ENCODE measurements at regions not wholly inside any gene's neighbourhood (a gene's known extent, or its start where the extent isn't known, plus 50 kb on each side); places are given as distances from the start of the nearest gene placed in this dataset.

DNA sequence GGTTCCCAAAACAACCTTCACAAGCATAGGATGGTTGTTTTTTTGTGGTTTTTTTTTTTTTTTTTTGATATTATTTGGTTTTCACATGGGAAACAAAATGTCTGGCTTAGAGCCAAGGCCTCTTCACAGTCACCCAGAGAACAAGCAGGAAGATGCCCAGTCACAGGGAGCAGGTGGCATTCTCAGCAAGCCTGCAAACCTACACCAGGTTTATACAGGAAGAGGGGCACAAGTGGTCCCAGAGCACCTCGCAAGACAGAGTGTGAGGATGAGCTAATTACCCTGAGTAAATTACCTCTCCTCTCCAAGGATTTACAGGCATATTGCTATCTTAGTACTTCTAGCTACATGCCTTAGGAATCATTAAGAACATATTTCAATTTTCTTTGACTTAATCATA, 1375.6 kb downstream of the EFNB2 start:
- no peak overlapping the region for H4K91ac ChIP-seq (ENCODE audit: insufficient read depth, low read depth, low read length)
- H3K14ac ChIP-seq (replicated peaks; ENCODE audit: low read depth, low read length), result no peak overlapping the region
- dilution Hi-C loops (cut with HindIII; ENCODE audit: low sequenced_read_pairs, unreplicated experiment) (no loop called here), intact Hi-C loops (cut with micrococcal nuclease) (no loop called here), in situ Hi-C loops (cut with MboI; ENCODE audit: low sequenced_read_pairs) (no loop called here)
- H3K56ac ChIP-seq (ENCODE audit: extremely low read depth, insufficient read depth, low read length), result no peak overlapping the region
- no peak overlapping the region for H2AK5ac ChIP-seq (ENCODE audit: low read depth, low read length)
- no peak overlapping the region for H3K4ac ChIP-seq (ENCODE audit: low read depth, low read length)
- WGBS, 2 experiments (ENCODE audit: extremely low coverage in 2 of 2, insufficient read length in 1 of 2), result no CpG with 5 or more reads among the region's 1 CpG
- H2BK20ac ChIP-seq (ENCODE audit: low read depth, low read length), result no peak overlapping the region
- no peak overlapping the region for H3K4me2 ChIP-seq (ENCODE audit: low read depth, low read length)
- H3K18ac ChIP-seq (ENCODE audit: low read depth, low read length), result no peak overlapping the region
- no peaks in the 10 kb centered on the region for H4K20me1 ChIP-seq (ENCODE audit: insufficient read depth, low read length)
- no peaks in the 10 kb centered on the region for H3K9me1 ChIP-seq (ENCODE audit: insufficient read depth, low read length)
- POLR2A ChIA-PET (ENCODE audit: unreplicated experiment), result no interaction called here
- H3K36me3 ChIP-seq (ENCODE audit: control insufficient read depth, insufficient read depth, low read length), result no peaks in the 10 kb centered on the region
- H2BK15ac ChIP-seq (ENCODE audit: low read depth, low read length), result no peak overlapping the region
- no peaks in the 10 kb centered on the region for H3K79me1 ChIP-seq (ENCODE audit: low read depth in 1 of 2, low read length in 2 of 2)
- CTCF ChIA-PET, result no interaction called here
- H4K5ac ChIP-seq (ENCODE audit: low read depth, low read length), result no peak overlapping the region
- H3K4me1 ChIP-seq (ENCODE audit: control insufficient read depth, insufficient read depth, low read length), result no peaks in the 10 kb centered on the region
- DNase-seq, result no peak
- H4K8ac ChIP-seq (ENCODE audit: low read depth in 2 of 2, low read length in 2 of 2), result no peak overlapping the region
- no peak for TF ChIP-seq RAD21 (IDR thresholded peaks at IDR 0.05; ENCODE audit: low read length)
- TF ChIP-seq SMC3 (IDR thresholded peaks at IDR 0.05; ENCODE audit: low read depth, low read length), result no peak
- no peak for TF ChIP-seq CEBPB (IDR thresholded peaks at IDR 0.05; ENCODE audit: low read depth, low read length)
- no peak for TF ChIP-seq NFE2L2 (IDR thresholded peaks at IDR 0.05; ENCODE audit: low read depth, low read length)
- TF ChIP-seq, protein P1, sequence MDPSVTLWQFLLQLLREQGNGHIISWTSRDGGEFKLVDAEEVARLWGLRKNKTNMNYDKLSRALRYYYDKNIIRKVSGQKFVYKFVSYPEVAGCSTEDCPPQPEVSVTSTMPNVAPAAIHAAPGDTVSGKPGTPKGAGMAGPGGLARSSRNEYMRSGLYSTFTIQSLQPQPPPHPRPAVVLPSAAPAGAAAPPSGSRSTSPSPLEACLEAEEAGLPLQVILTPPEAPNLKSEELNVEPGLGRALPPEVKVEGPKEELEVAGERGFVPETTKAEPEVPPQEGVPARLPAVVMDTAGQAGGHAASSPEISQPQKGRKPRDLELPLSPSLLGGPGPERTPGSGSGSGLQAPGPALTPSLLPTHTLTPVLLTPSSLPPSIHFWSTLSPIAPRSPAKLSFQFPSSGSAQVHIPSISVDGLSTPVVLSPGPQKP (IDR thresholded peaks at IDR 0.05; ENCODE audit: borderline replicate concordance, low read depth, low read length), result no peak
- no peak for TF ChIP-seq MAZ (IDR thresholded peaks at IDR 0.05; ENCODE audit: borderline replicate concordance, low read depth, low read length)
- TF ChIP-seq POLR2A (IDR thresholded peaks at IDR 0.05; ENCODE audit: low read depth, low read length), result no peak
- TF ChIP-seq RFX5 (IDR thresholded peaks at IDR 0.05; ENCODE audit: low read depth, low read length), result no peak
- TF ChIP-seq, protein P2, sequence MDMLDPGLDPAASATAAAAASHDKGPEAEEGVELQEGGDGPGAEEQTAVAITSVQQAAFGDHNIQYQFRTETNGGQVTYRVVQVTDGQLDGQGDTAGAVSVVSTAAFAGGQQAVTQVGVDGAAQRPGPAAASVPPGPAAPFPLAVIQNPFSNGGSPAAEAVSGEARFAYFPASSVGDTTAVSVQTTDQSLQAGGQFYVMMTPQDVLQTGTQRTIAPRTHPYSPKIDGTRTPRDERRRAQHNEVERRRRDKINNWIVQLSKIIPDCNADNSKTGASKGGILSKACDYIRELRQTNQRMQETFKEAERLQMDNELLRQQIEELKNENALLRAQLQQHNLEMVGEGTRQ (IDR thresholded peaks at IDR 0.05; ENCODE audit: low read depth, low read length), result no peak
- no peak overlapping the region for H3K23ac ChIP-seq (ENCODE audit: low read depth, low read length)
- no peak overlapping the region for H3K4me3 ChIP-seq (ENCODE audit: insufficient read depth, low read depth, low read length)
- no peak overlapping the region for H2BK120ac ChIP-seq (ENCODE audit: low read depth, low read length)
- H2AK9ac ChIP-seq (replicated peaks; ENCODE audit: low read depth, low read length, poor library complexity), result no peak overlapping the region
- no peak overlapping the region for H3K27ac ChIP-seq (ENCODE audit: insufficient read depth, low read length)
- H3K9me3 ChIP-seq (ENCODE audit: control insufficient read depth, insufficient read depth, low read length), result no peaks in the 10 kb centered on the region
- no peaks in the 10 kb centered on the region for H3K27me3 ChIP-seq (ENCODE audit: control insufficient read depth, insufficient read depth, low read length)
- BruUV-seq (replicated peaks), result no TSS peak
- H3K9ac ChIP-seq (ENCODE audit: low read depth, low read length), result no peak overlapping the region
- H2BK5ac ChIP-seq (ENCODE audit: low read depth, low read length, poor library complexity, severe bottlenecking), result no peak overlapping the region
- ATAC-seq (ENCODE audit: low read depth), result no peak
- H2AFZ ChIP-seq (replicated peaks; ENCODE audit: low read length, poor library complexity), result no peak overlapping the region

All from IMR-90 (cell line).